HUES64 (cell line): ENCODE measurements at regions not wholly inside any gene's neighbourhood (a gene's known extent, or its start where the extent isn't known, plus 50 kb on each side); places are given as distances from the start of the nearest gene placed in this dataset.

ENCODE experiments used
- H3K27ac ChIP-seq: 2 replicates; pipeline ENCODE4 v1.7.0; 2013; ENCODE audit warnings: low read depth, low read length, inconsistent platforms
- H3K27me3 ChIP-seq: 2 replicates; pipeline ENCODE4 v1.6.1; 2013; ENCODE audit warnings: mild to moderate bottlenecking, low read length; ENCODE audit not compliant: insufficient read depth
- H3K36me3 ChIP-seq: 2 replicates; pipeline ENCODE4 v1.6.1; 2013; ENCODE audit warnings: mild to moderate bottlenecking, low read length; ENCODE audit not compliant: insufficient read depth
- H3K4me1 ChIP-seq: 2 replicates; pipeline ENCODE4 v1.6.1; 2013; ENCODE audit warnings: mild to moderate bottlenecking, low read length, moderate library complexity; ENCODE audit not compliant: insufficient read depth
- H3K4me3 ChIP-seq: 2 replicates; pipeline ENCODE4 v1.5.1; 2013; ENCODE audit warnings: mild to moderate bottlenecking, low read length, moderate library complexity
- H3K9ac ChIP-seq: 2 replicates; pipeline ENCODE4 v1.6.1; 2013; ENCODE audit warnings: mild to moderate bottlenecking, low read depth, low read length
- H3K9me3 ChIP-seq: 2 replicates; pipeline ENCODE4 v1.6.1; 2013; ENCODE audit warnings: low read depth, low read length; ENCODE audit not compliant: insufficient read depth
- WGBS: fragments of 150-250, 120-280 bp; methylation state at CpG from one replicate; pipeline ENCODE4 v1.1.7; 2013; ENCODE audit warnings: missing lambda C conversion rate; 5-methylcytosine and 5-hydroxymethylcytosine counted together

- H3K4me3 ChIP-seq, result no peak overlapping the region
- no peaks in the 10 kb centered on the region for H3K36me3 ChIP-seq
- H3K4me1 ChIP-seq, result peaks cover 10% of the 10 kb centered on the region
- H3K27me3 ChIP-seq, result no peaks in the 10 kb centered on the region
- H3K9me3 ChIP-seq, result no peaks in the 10 kb centered on the region
- no peak overlapping the region for H3K9ac ChIP-seq
- no peak overlapping the region for H3K27ac ChIP-seq
- 93% methylated on average over 3 of the region's 3 CpGs for WGBS
Measured at GRCh38 chr18:29087616-29088246, 910.8 kb upstream of the CDH2 start.

- H3K36me3 ChIP-seq, result no peaks in the 10 kb centered on the region
- H3K4me1 ChIP-seq, result peaks cover 6% of the 10 kb centered on the region; the same call in 1 of the 2 replicates
- no peak overlapping the region for H3K9ac ChIP-seq
- no peak overlapping the region for H3K4me3 ChIP-seq
- H3K27ac ChIP-seq, result no peak overlapping the region
- H3K27me3 ChIP-seq, result no peaks in the 10 kb centered on the region
- H3K9me3 ChIP-seq, result no peaks in the 10 kb centered on the region
Measured at GRCh38 chr18:29084120-29084519, 907.2 kb upstream of the CDH2 start.

GRCh38 chr18:29083545-29083944 lies 906.6 kb upstream of the CDH2 start:
- no peak overlapping the region for H3K27ac ChIP-seq
- no peak overlapping the region for H3K4me3 ChIP-seq
- no peaks in the 10 kb centered on the region for H3K27me3 ChIP-seq
- no peaks in the 10 kb centered on the region for H3K9me3 ChIP-seq
- H3K36me3 ChIP-seq, result no peaks in the 10 kb centered on the region
- 85% methylated on average over 4 of the region's 4 CpGs for WGBS
- no peak overlapping the region for H3K9ac ChIP-seq
- peaks cover 6% of the 10 kb centered on the region; the same call in 1 of the 2 replicates for H3K4me1 ChIP-seq

GRCh38 chr18:29080946-29081345 lies 904.0 kb upstream of the CDH2 start:
- Histone ChIP-seq H3K4me1 (peaks cover 6% of the 10 kb centered on the region; the same call in 1 of the 2 replicates), H3K36me3 (no peaks in the 10 kb centered on the region), H3K27me3 (no peaks in the 10 kb centered on the region), H3K4me3 (no peak overlapping the region), H3K9ac (no peak overlapping the region), H3K9me3 (no peaks in the 10 kb centered on the region), H3K27ac (no peak overlapping the region)
- 83% methylated on average over 2 of the region's 3 CpGs for WGBS

- no peaks in the 10 kb centered on the region for H3K9me3 ChIP-seq
- no peaks in the 10 kb centered on the region for H3K36me3 ChIP-seq
- H3K9ac ChIP-seq, result no peak overlapping the region
- H3K4me1 ChIP-seq, result no peaks in the 10 kb centered on the region
- 92% methylated on average over 3 of the region's 3 CpGs for WGBS
- no peaks in the 10 kb centered on the region for H3K27me3 ChIP-seq
- no peak overlapping the region for H3K27ac ChIP-seq
- H3K4me3 ChIP-seq, result no peak overlapping the region
Measured at GRCh38 chr18:29078273-29078672, 901.3 kb upstream of the CDH2 start.

GRCh38 chr18:29077344-29077743 lies 900.4 kb upstream of the CDH2 start:
- Histone ChIP-seq H3K4me3 (no peak overlapping the region), H3K27ac (no peak overlapping the region), H3K27me3 (no peaks in the 10 kb centered on the region), H3K36me3 (no peaks in the 10 kb centered on the region), H3K9me3 (no peaks in the 10 kb centered on the region), H3K4me1 (no peaks in the 10 kb centered on the region), H3K9ac (no peak overlapping the region)
- no CpG with 5 or more reads among the region's 5 CpGs for WGBS

- H3K4me3 ChIP-seq, result no peak overlapping the region
- no peak overlapping the region for H3K9ac ChIP-seq
- no peaks in the 10 kb centered on the region for H3K27me3 ChIP-seq
- no peaks in the 10 kb centered on the region for H3K4me1 ChIP-seq
- H3K27ac ChIP-seq, result no peak overlapping the region
- WGBS, result 94% methylated on average over 2 of the region's 2 CpGs
- no peaks in the 10 kb centered on the region for H3K36me3 ChIP-seq
- H3K9me3 ChIP-seq, result no peaks in the 10 kb centered on the region
Measured at GRCh38 chr18:29076645-29077044, 899.7 kb upstream of the CDH2 start.

GRCh38 chr18:29074147-29074546 lies 897.2 kb upstream of the CDH2 start:
- no CpG with 5 or more reads among the region's 2 CpGs for WGBS
- Histone ChIP-seq H3K27ac (no peak overlapping the region), H3K27me3 (no peaks in the 10 kb centered on the region), H3K36me3 (no peaks in the 10 kb centered on the region), H3K9me3 (no peaks in the 10 kb centered on the region), H3K4me1 (peaks cover 5% of the 10 kb centered on the region; the same call in 1 of the 2 replicates), H3K9ac (no peak overlapping the region), H3K4me3 (no peak overlapping the region)

GRCh38 chr18:29071869-29072268 lies 894.9 kb upstream of the CDH2 start:
- Histone ChIP-seq H3K9ac (no peak overlapping the region), H3K27me3 (no peaks in the 10 kb centered on the region), H3K4me3 (no peak overlapping the region), H3K36me3 (no peaks in the 10 kb centered on the region), H3K27ac (no peak overlapping the region), H3K4me1 (peaks cover 5% of the 10 kb centered on the region; the same call in 1 of the 2 replicates), H3K9me3 (no peaks in the 10 kb centered on the region)
- 96% methylated on average over 2 of the region's 2 CpGs for WGBS

GRCh38 chr18:29063346-29063745 lies 886.4 kb upstream of the CDH2 start:
- no peak overlapping the region for H3K27ac ChIP-seq
- H3K27me3 ChIP-seq, result no peaks in the 10 kb centered on the region
- H3K36me3 ChIP-seq, result no peaks in the 10 kb centered on the region
- no peak overlapping the region for H3K9ac ChIP-seq
- H3K4me3 ChIP-seq, result no peak overlapping the region
- H3K9me3 ChIP-seq, result no peaks in the 10 kb centered on the region
- H3K4me1 ChIP-seq, result peaks cover 13% of the 10 kb centered on the region; the same call in 1 of the 2 replicates
- 95% methylated on average over 2 of the region's 2 CpGs for WGBS

GRCh38 chr18:29062921-29063320 lies 886.0 kb upstream of the CDH2 start:
- H3K36me3 ChIP-seq, result no peaks in the 10 kb centered on the region
- no peaks in the 10 kb centered on the region for H3K27me3 ChIP-seq
- H3K4me1 ChIP-seq, result peaks cover 13% of the 10 kb centered on the region; the same call in 1 of the 2 replicates

GRCh38 chr18:29060349-29060748 lies 883.4 kb upstream of the CDH2 start:
- WGBS, result 100% methylated on average over 1 of the region's 1 CpG
- Histone ChIP-seq H3K4me1 (peaks cover 13% of the 10 kb centered on the region; the same call in 1 of the 2 replicates), H3K36me3 (no peaks in the 10 kb centered on the region), H3K27me3 (no peaks in the 10 kb centered on the region), H3K4me3 (no peak overlapping the region), H3K27ac (no peak overlapping the region), H3K9me3 (no peaks in the 10 kb centered on the region), H3K9ac (no peak overlapping the region)

More at GRCh38 chr18:29062921-29063320, 886.0 kb upstream of the CDH2 start:
- Histone ChIP-seq H3K9ac (no peak overlapping the region), H3K9me3 (no peaks in the 10 kb centered on the region), H3K27ac (no peak overlapping the region), H3K4me3 (no peak overlapping the region)
